IMR-90 (cell line): ENCODE measurements at regions not wholly inside any gene's neighbourhood (a gene's known extent, or its start where the extent isn't known, plus 50 kb on each side); places are given as distances from the start of the nearest gene placed in this dataset.

ENCODE experiments used
- ATAC-seq: fragments of 200-7000 bp; cut with Tn5 transposase; 2 replicates; pipeline ENCODE4 v1.9.1; 2020; ENCODE audit warnings: low read depth, mild to moderate bottlenecking, moderate library complexity
- BruUV-seq: library from RNA; stranded (reverse); fragments of 400-500 nt; replicated peaks from 2 replicates; lab custom pipeline; 2021; lab: Mats Ljungman, UMichigan
- CTCF ChIA-PET: fragments of 300-600 bp; formaldehyde crosslinking; extraction: SDS; loops from one replicate; lab custom pipeline; 2021; ENCODE audit warnings: antibody characterized with exemption; lab: Yijun Ruan, JAX
- POLR2A ChIA-PET: fragments of 300-600 bp; sonication (Branson Sonifier 250); formaldehyde crosslinking; loops from one replicate; lab custom pipeline; 2022; ENCODE audit warnings: antibody characterized with exemption; ENCODE audit not compliant: unreplicated experiment; lab: Charles Lee
- DNase-seq: peaks from one replicate; pipeline ENCODE4 v3.0.0; 2013
- H2AFZ ChIP-seq: replicated peaks from 2 replicates; pipeline ENCODE3; 2013; ENCODE audit warnings: low read length, mild to moderate bottlenecking; ENCODE audit not compliant: poor library complexity
- H2AK5ac ChIP-seq: 2 replicates; pipeline ENCODE4 v1.6.1; 2013; ENCODE audit warnings: low read depth, low read length, inconsistent platforms
- H2AK9ac ChIP-seq: replicated peaks from 2 replicates; pipeline ENCODE3; 2013; ENCODE audit warnings: mild to moderate bottlenecking, low read depth, low read length, moderate library complexity; ENCODE audit not compliant: poor library complexity
- H2BK120ac ChIP-seq: 2 replicates; pipeline ENCODE4 v1.6.1; 2013; ENCODE audit warnings: low read depth, low read length, inconsistent platforms
- H2BK15ac ChIP-seq: 3 replicates; pipeline ENCODE4 v1.6.1; 2013; ENCODE audit warnings: low read depth, low read length, inconsistent platforms
- H2BK20ac ChIP-seq: 2 replicates; pipeline ENCODE4 v1.6.1; 2013; ENCODE audit warnings: low read depth, mild to moderate bottlenecking, inconsistent platforms, low read length, moderate library complexity
- H2BK5ac ChIP-seq: 2 replicates; pipeline ENCODE4 v1.6.1; 2013; ENCODE audit warnings: mild to moderate bottlenecking, low read depth, low read length, inconsistent platforms; ENCODE audit not compliant: poor library complexity, severe bottlenecking
- H3K14ac ChIP-seq: replicated peaks from 2 replicates; pipeline ENCODE4 v1.6.1; 2013; ENCODE audit warnings: low read depth, low read length, inconsistent platforms
- H3K18ac ChIP-seq: 2 replicates; pipeline ENCODE4 v1.6.1; 2013; ENCODE audit warnings: low read depth, low read length, control low read depth
- H3K23ac ChIP-seq: 2 replicates; pipeline ENCODE4 v1.6.1; 2013; ENCODE audit warnings: low read depth, low read length, inconsistent platforms
- H3K27ac ChIP-seq: 2 replicates; pipeline ENCODE4 v1.5.1; 2013; ENCODE audit warnings: mild to moderate bottlenecking, control low read depth, low read length; ENCODE audit not compliant: insufficient read depth
- H3K27me3 ChIP-seq: 2 replicates; pipeline ENCODE4 v1.6.1; 2013; ENCODE audit warnings: low read length; ENCODE audit not compliant: control insufficient read depth, insufficient read depth
- H3K36me3 ChIP-seq: 2 replicates; pipeline ENCODE4 v1.6.1; 2013; ENCODE audit warnings: low read length, mixed read lengths; ENCODE audit not compliant: control insufficient read depth, insufficient read depth
- H3K4ac ChIP-seq: 2 replicates; pipeline ENCODE4 v1.6.1; 2013; ENCODE audit warnings: low read depth, low read length, inconsistent platforms
- H3K4me1 ChIP-seq: 2 replicates; pipeline ENCODE4 v1.6.1; 2013; ENCODE audit warnings: low read length, mixed read lengths; ENCODE audit not compliant: control insufficient read depth, insufficient read depth
- H3K4me2 ChIP-seq: 2 replicates; pipeline ENCODE4 v1.6.1; 2013; ENCODE audit warnings: low read depth, mild to moderate bottlenecking, control low read depth, low read length, moderate library complexity
- H3K4me3 ChIP-seq: 2 replicates; pipeline ENCODE4 v1.5.1; 2013; ENCODE audit warnings: low read depth, mild to moderate bottlenecking, control low read depth, low read length, moderate library complexity; ENCODE audit not compliant: insufficient read depth
- H3K56ac ChIP-seq: 2 replicates; pipeline ENCODE4 v1.6.1; 2013; ENCODE audit warnings: low read length, inconsistent platforms; ENCODE audit not compliant: insufficient read depth; ENCODE audit errors: extremely low read depth
- H3K79me1 ChIP-seq, 2 experiments: 2 replicates each; pipeline ENCODE4 v1.6.1; 2013; ENCODE audit warnings: low read length in 2 of 2, inconsistent platforms in 1 of 2, low read depth in 1 of 2
- H3K9ac ChIP-seq: 2 replicates; pipeline ENCODE4 v1.6.1; 2013; ENCODE audit warnings: low read depth, low read length, control low read depth
- H3K9me1 ChIP-seq: 2 replicates; pipeline ENCODE4 v1.6.1; 2013; ENCODE audit warnings: low read length, inconsistent platforms; ENCODE audit not compliant: insufficient read depth
- H3K9me3 ChIP-seq: 2 replicates; pipeline ENCODE4 v1.6.1; 2013; ENCODE audit warnings: low read length; ENCODE audit not compliant: control insufficient read depth, insufficient read depth
- H4K20me1 ChIP-seq: 2 replicates; pipeline ENCODE4 v1.6.1; 2013; ENCODE audit warnings: low read length, inconsistent platforms; ENCODE audit not compliant: insufficient read depth
- H4K5ac ChIP-seq: 2 replicates; pipeline ENCODE4 v1.6.1; 2013; ENCODE audit warnings: mild to moderate bottlenecking, low read depth, low read length, control low read depth
- H4K8ac ChIP-seq, 2 experiments: 2 replicates each; pipeline ENCODE4 v1.6.1; 2013; ENCODE audit warnings: low read depth in 2 of 2, low read length in 2 of 2, control low read depth in 1 of 2, inconsistent platforms in 1 of 2
- H4K91ac ChIP-seq: 2 replicates; pipeline ENCODE4 v1.6.1; 2013; ENCODE audit warnings: low read depth, low read length, inconsistent platforms; ENCODE audit not compliant: insufficient read depth
- CEBPB ChIP-seq: IDR thresholded peaks from 2 replicates; pipeline ENCODE4 v1.6.1; 2012; ENCODE audit warnings: low read depth, low read length, improper control_type of control experiment
- CHD1 ChIP-seq: IDR thresholded peaks from 2 replicates; pipeline ENCODE4 v1.6.1; 2012; ENCODE audit warnings: low read depth, low read length, improper control_type of control experiment
- MAFK ChIP-seq: IDR thresholded peaks from 2 replicates; pipeline ENCODE4 v1.6.1; 2012; ENCODE audit warnings: low read depth, low read length, improper control_type of control experiment
- MAZ ChIP-seq: IDR thresholded peaks from 2 replicates; pipeline ENCODE4 v1.6.1; 2012; ENCODE audit warnings: low read depth, mild to moderate bottlenecking, low read length, improper control_type of control experiment, moderate library complexity, borderline replicate concordance
- NFE2L2 ChIP-seq: fragments of 150-350 bp; IDR thresholded peaks from 2 replicates; pipeline ENCODE4 v1.6.1; 2016; ENCODE audit warnings: low read depth, mild to moderate bottlenecking, low read length
- POLR2A ChIP-seq: IDR thresholded peaks from 2 replicates; pipeline ENCODE4 v1.6.1; 2012; ENCODE audit warnings: mild to moderate bottlenecking, low read depth, low read length
- RFX5 ChIP-seq: IDR thresholded peaks from 2 replicates; pipeline ENCODE4 v1.8.0; 2012; ENCODE audit warnings: low read depth, mild to moderate bottlenecking, low read length, moderate library complexity
- SMC3 ChIP-seq: fragments of 150-350 bp; IDR thresholded peaks from 2 replicates; pipeline ENCODE4 v1.6.1; 2016; ENCODE audit warnings: low read depth, mild to moderate bottlenecking, antibody characterized with exemption, low read length, moderate library complexity
- WGBS, 2 experiments: methylation state at CpG; one replicate each; pipeline versions ENCODE4 v1.1.5 to v1.1.7; 2013; ENCODE audit warnings: missing lambda C conversion rate in 2 of 2; ENCODE audit not compliant: insufficient read length in 1 of 2; ENCODE audit errors: extremely low coverage in 2 of 2; 5-methylcytosine and 5-hydroxymethylcytosine counted together
- dilution Hi-C: fragments of 300-500 bp; cut with HindIII; formaldehyde crosslinking; loops from one replicate; pipeline ENCODE4 v1.14.3; 2018; ENCODE audit warnings: low sequenced_read_pairs; ENCODE audit not compliant: unreplicated experiment
- in situ Hi-C: fragments of 300-500 bp; cut with MboI; formaldehyde crosslinking; loops from 3 replicates; pipeline ENCODE4 v1.14.3; 2019; ENCODE audit warnings: low sequenced_read_pairs, inconsistent platforms, mixed read lengths
- intact Hi-C: fragments of 100-400 bp; cut with micrococcal nuclease; formaldehyde crosslinking; loops from 2 replicates; pipeline ENCODE4 v1.10.0; 2022
- TF ChIP-seq, protein P1 (sequence below): conservative IDR thresholded peaks from 2 replicates; pipeline ENCODE4 v1.5.1; 2012; ENCODE audit warnings: mild to moderate bottlenecking, low read depth, low read length, improper control_type of control experiment

- intact Hi-C loops, result no loop called here
- POLR2A ChIA-PET, result no interaction called here
Observed at GRCh38 chr9:89817151-89817950, 212.5 kb downstream of the GADD45G start.

More at GRCh38 chr9:89817151-89817950, 212.5 kb downstream of the GADD45G start:
- WGBS, 2 experiments, result 66% methylated on average over 8 of the region's 13 CpGs; no CpG with 5 or more reads in 1 of the 2 experiments
- Histone ChIP-seq H3K27ac (no peak overlapping the region), H2BK15ac (no peak overlapping the region), H3K4me2 (no peak overlapping the region), H2AK5ac (no peak overlapping the region), H4K20me1 (no peaks in the 10 kb centered on the region), H3K56ac (no peak overlapping the region), H3K9me3 (no peaks in the 10 kb centered on the region), H3K18ac (no peak overlapping the region), H3K9ac (no peak overlapping the region), H3K27me3 (no peaks in the 10 kb centered on the region), H2BK20ac (no peak overlapping the region), H4K91ac (no peak overlapping the region), H2AFZ (no peak overlapping the region), H2AK9ac (no peak overlapping the region), H3K36me3 (no peaks in the 10 kb centered on the region), H3K79me1 (no peaks in the 10 kb centered on the region), H3K4me1 (no peaks in the 10 kb centered on the region), H3K4me3 (no peak overlapping the region), H3K14ac (no peak overlapping the region), H4K5ac (no peak overlapping the region), H3K23ac (no peak overlapping the region), H4K8ac (no peak overlapping the region), H3K9me1 (no peaks in the 10 kb centered on the region), H2BK5ac (no peak overlapping the region), H2BK120ac (no peak overlapping the region), H3K4ac (no peak overlapping the region)
- no peak for TF ChIP-seq NFE2L2
- no peak for TF ChIP-seq RFX5
- TF ChIP-seq CHD1, result no peak
- no peak for TF ChIP-seq CEBPB
- TF ChIP-seq SMC3, result no peak
- no peak for TF ChIP-seq MAFK
- TF ChIP-seq, protein P1, sequence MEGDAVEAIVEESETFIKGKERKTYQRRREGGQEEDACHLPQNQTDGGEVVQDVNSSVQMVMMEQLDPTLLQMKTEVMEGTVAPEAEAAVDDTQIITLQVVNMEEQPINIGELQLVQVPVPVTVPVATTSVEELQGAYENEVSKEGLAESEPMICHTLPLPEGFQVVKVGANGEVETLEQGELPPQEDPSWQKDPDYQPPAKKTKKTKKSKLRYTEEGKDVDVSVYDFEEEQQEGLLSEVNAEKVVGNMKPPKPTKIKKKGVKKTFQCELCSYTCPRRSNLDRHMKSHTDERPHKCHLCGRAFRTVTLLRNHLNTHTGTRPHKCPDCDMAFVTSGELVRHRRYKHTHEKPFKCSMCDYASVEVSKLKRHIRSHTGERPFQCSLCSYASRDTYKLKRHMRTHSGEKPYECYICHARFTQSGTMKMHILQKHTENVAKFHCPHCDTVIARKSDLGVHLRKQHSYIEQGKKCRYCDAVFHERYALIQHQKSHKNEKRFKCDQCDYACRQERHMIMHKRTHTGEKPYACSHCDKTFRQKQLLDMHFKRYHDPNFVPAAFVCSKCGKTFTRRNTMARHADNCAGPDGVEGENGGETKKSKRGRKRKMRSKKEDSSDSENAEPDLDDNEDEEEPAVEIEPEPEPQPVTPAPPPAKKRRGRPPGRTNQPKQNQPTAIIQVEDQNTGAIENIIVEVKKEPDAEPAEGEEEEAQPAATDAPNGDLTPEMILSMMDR, result no peak
- TF ChIP-seq POLR2A, result no peak
- TF ChIP-seq MAZ, result no peak
- ATAC-seq (no peak), DNase-seq (no peak)
- BruUV-seq, result no TSS peak
- CTCF ChIA-PET, result no interaction called here
- in situ Hi-C loops (no loop called here), dilution Hi-C loops (no loop called here)
